Loucy (cell line): ENCODE measurements at regions not wholly inside any gene's neighbourhood (a gene's known extent, or its start where the extent isn't known, plus 50 kb on each side); places are given as distances from the start of the nearest gene placed in this dataset.
"Not testable (repeated sequence)": the region's sequence is repeated elsewhere in the genome, so short reads cannot be mapped to it uniquely, and the experiment has no call there.

Experiments
- H2AFZ ChIP-seq: fragments of 200-600 bp; sonication (generic); 2 replicates; pipeline ENCODE4 v1.6.0; 2016; ENCODE audit warnings: antibody characterized with exemption, mild to moderate bottlenecking, low read length, moderate library complexity
- H3F3A ChIP-seq: fragments of 200-600 bp; 2 replicates; pipeline ENCODE4 v1.6.0; 2016; ENCODE audit warnings: antibody characterized with exemption, low read depth, mild to moderate bottlenecking
- H3K27me3 ChIP-seq: fragments of 200-600 bp; sonication (generic); 2 replicates; pipeline ENCODE4 v1.6.1; 2014; ENCODE audit warnings: low read length, mild to moderate bottlenecking; ENCODE audit not compliant: insufficient read depth, poor library complexity, severe bottlenecking
- H3K36me3 ChIP-seq: fragments of 200-600 bp; sonication (generic); 2 replicates; pipeline ENCODE4 v1.6.1; 2016; ENCODE audit warnings: low read length; ENCODE audit not compliant: insufficient read depth
- H3K4me1 ChIP-seq: fragments of 200-600 bp; sonication (generic); 2 replicates; pipeline ENCODE4 v1.5.1; 2014; ENCODE audit warnings: low read length, mild to moderate bottlenecking; ENCODE audit not compliant: insufficient read depth, poor library complexity, severe bottlenecking
- H3K4me2 ChIP-seq: fragments of 200-600 bp; sonication (generic); 2 replicates; pipeline ENCODE4 v1.6.0; 2014; ENCODE audit warnings: antibody characterized with exemption, low read length, low read depth, mild to moderate bottlenecking; ENCODE audit not compliant: poor library complexity, severe bottlenecking
- H3K4me3 ChIP-seq: fragments of 200-600 bp; sonication (generic); 2 replicates; pipeline ENCODE4 v1.5.1; 2014; ENCODE audit warnings: low read length, mild to moderate bottlenecking, mixed read lengths; ENCODE audit not compliant: poor library complexity, severe bottlenecking
- H3K79me2 ChIP-seq: fragments of 200-600 bp; sonication (generic); 2 replicates; pipeline ENCODE4 v1.6.1; 2014; ENCODE audit warnings: low read length; ENCODE audit not compliant: insufficient read depth
- H3K9ac ChIP-seq: fragments of 200-600 bp; sonication (generic); 2 replicates; pipeline ENCODE4 v1.6.0; 2014; ENCODE audit warnings: mild to moderate bottlenecking, low read depth, low read length, moderate library complexity; ENCODE audit not compliant: poor library complexity, severe bottlenecking
- H3K9me2 ChIP-seq: fragments of 200-600 bp; sonication (generic); replicated peaks from 2 replicates; pipeline ENCODE4 v1.6.1; 2016; ENCODE audit warnings: low read depth, low read length, mixed read lengths
- H3K9me3 ChIP-seq: fragments of 200-600 bp; sonication (generic); 2 replicates; pipeline ENCODE4 v1.6.1; 2014; ENCODE audit warnings: mild to moderate bottlenecking, antibody characterized with exemption, low read length, low read depth; ENCODE audit not compliant: insufficient read depth
- H4K20me1 ChIP-seq: fragments of 200-600 bp; sonication (generic); 2 replicates; pipeline ENCODE4 v1.6.0; 2014; ENCODE audit warnings: antibody characterized with exemption, low read length, mild to moderate bottlenecking; ENCODE audit not compliant: insufficient read depth, poor library complexity, severe bottlenecking
- CTCF ChIP-seq: fragments of 200-600 bp; sonication (generic); conservative IDR thresholded peaks from 2 replicates; pipeline ENCODE4 v1.5.1; 2014; ENCODE audit warnings: mild to moderate bottlenecking, antibody characterized with exemption, low read length
- EZH2phosphoT487 ChIP-seq: fragments of 200-600 bp; IDR thresholded peaks from 2 replicates; pipeline ENCODE4 v1.6.1; 2018; ENCODE audit warnings: antibody characterized with exemption, mild to moderate bottlenecking, moderate library complexity, borderline replicate concordance

GRCh38 chr4:64899563-64899962, 490.3 kb upstream of the TECRL start:
- H3K79me2 ChIP-seq: no peaks in the 10 kb centered on the region
- no peaks in the 10 kb centered on the region for H3K9me3 ChIP-seq

GRCh38 chr4:64899030-64899429, 489.8 kb upstream of the TECRL start:
- not testable (repeated sequence) for H3K4me1 ChIP-seq

More at GRCh38 chr4:64899563-64899962, 490.3 kb upstream of the TECRL start:
- Histone ChIP-seq H3K36me3 (no peaks in the 10 kb centered on the region), H3F3A (no peaks in the 10 kb centered on the region), H3K4me1 (peaks cover 14% of the 10 kb centered on the region), H2AFZ (no peak overlapping the region), H4K20me1 (no peaks in the 10 kb centered on the region), H3K9ac (no peak overlapping the region), H3K4me3 (no peak overlapping the region), H3K9me2 (no peaks in the 10 kb centered on the region), H3K27me3 (no peaks in the 10 kb centered on the region), H3K4me2 (no peak overlapping the region)
- TF ChIP-seq CTCF (no peak), EZH2phosphoT487 (no peak)

GRCh38 chr4:64897683-64898082, 488.4 kb upstream of the TECRL start:
- H3K4me1 ChIP-seq: peaks cover 6% of the 10 kb centered on the region
- H3K36me3 ChIP-seq: no peaks in the 10 kb centered on the region
- no peaks in the 10 kb centered on the region for H3K27me3 ChIP-seq
- no peaks in the 10 kb centered on the region for H3K9me2 ChIP-seq
- H4K20me1 ChIP-seq: no peaks in the 10 kb centered on the region
- no peaks in the 10 kb centered on the region for H3K9me3 ChIP-seq
- no peak overlapping the region for H3K9ac ChIP-seq
- peak overlapping the region; percentile 18; the same call in 1 of the 2 replicates for H2AFZ ChIP-seq
- TF ChIP-seq EZH2phosphoT487: no peak
- no peak for TF ChIP-seq CTCF
- H3F3A ChIP-seq: no peaks in the 10 kb centered on the region
- H3K4me3 ChIP-seq: no peak overlapping the region
- H3K4me2 ChIP-seq: no peak overlapping the region
- H3K79me2 ChIP-seq: no peaks in the 10 kb centered on the region

More at GRCh38 chr4:64899030-64899429, 489.8 kb upstream of the TECRL start:
- not testable (repeated sequence) for H3K9ac ChIP-seq, H3F3A ChIP-seq, H3K79me2 ChIP-seq, H3K4me3 ChIP-seq, H4K20me1 ChIP-seq, H3K4me2 ChIP-seq, H2AFZ ChIP-seq, H3K9me2 ChIP-seq, H3K27me3 ChIP-seq, H3K36me3 ChIP-seq, H3K9me3 ChIP-seq

GRCh38 chr4:64895031-64895430, 485.8 kb upstream of the TECRL start:
- Histone ChIP-seq H3K9me3 (no peaks in the 10 kb centered on the region), H3K79me2 (no peaks in the 10 kb centered on the region), H4K20me1 (no peaks in the 10 kb centered on the region), H3K9me2 (no peaks in the 10 kb centered on the region), H2AFZ (peak overlapping the region; percentile 30), H3K4me2 (no peak overlapping the region), H3K27me3 (no peaks in the 10 kb centered on the region), H3F3A (no peaks in the 10 kb centered on the region), H3K4me1 (peaks cover 17% of the 10 kb centered on the region), H3K4me3 (no peak overlapping the region), H3K36me3 (no peaks in the 10 kb centered on the region), H3K9ac (no peak overlapping the region)
- TF ChIP-seq EZH2phosphoT487 (no peak), CTCF (no peak)
